CD4-positive, alpha-beta T cell treated with Interferon alpha-2 for 1 hour (primary cell): ENCODE measurements at regions not wholly inside any gene's neighbourhood (a gene's known extent, or its start where the extent isn't known, plus 50 kb on each side); places are given as distances from the start of the nearest gene placed in this dataset.
"Not testable (repeated sequence)": the region's sequence is repeated elsewhere in the genome, so short reads cannot be mapped to it uniquely, and the experiment has no call there.

Source experiments
- DNase-seq, 2 donors: peaks; one replicate each; pipeline ENCODE4 v3.0.0-alpha.2; 2020 to 2022

GRCh38 chr1:200496937-200497336 lies 87.1 kb upstream of the ZNF281 start:
- no peak for DNase-seq

- DNase-seq: no peak
Measured at GRCh38 chr1:200495901-200496300, 86.1 kb upstream of the ZNF281 start.

- no peak for DNase-seq
Measured at GRCh38 chr1:200493344-200493743, 83.5 kb upstream of the ZNF281 start.

- no peak for DNase-seq
Measured at GRCh38 chr1:200491103-200491502, 81.3 kb upstream of the ZNF281 start.

- DNase-seq: no peak
Measured at GRCh38 chr1:200490183-200490582, 80.3 kb upstream of the ZNF281 start.

GRCh38 chr1:200488375-200489165 lies 78.7 kb upstream of the ZNF281 start:
- DNase-seq: peak; percentile 31 to 62

GRCh38 chr1:200487650-200488049 lies 77.8 kb upstream of the ZNF281 start:
- DNase-seq: no peak

- DNase-seq: no peak
Measured at GRCh38 chr1:200486634-200487033, 76.8 kb upstream of the ZNF281 start.

GRCh38 chr1:200484438-200484946 lies 74.7 kb upstream of the ZNF281 start:
- DNase-seq: not testable (repeated sequence)

GRCh38 chr1:200483491-200484143 lies 73.8 kb upstream of the ZNF281 start:
- peak in 1 of 2 donors; percentile 20 for DNase-seq

GRCh38 chr1:200480964-200481363 lies 71.1 kb upstream of the ZNF281 start:
- no peak for DNase-seq

GRCh38 chr1:200479816-200480215 lies 70.0 kb upstream of the ZNF281 start:
- no peak for DNase-seq

- no peak for DNase-seq
Measured at GRCh38 chr1:200478945-200479558, 69.2 kb upstream of the ZNF281 start.

- no peak for DNase-seq
Measured at GRCh38 chr1:200478239-200478623, 68.4 kb upstream of the ZNF281 start.

GRCh38 chr1:200474633-200475032 lies 64.8 kb upstream of the ZNF281 start:
- no peak for DNase-seq

- peak in 1 of 2 donors; percentile 36 for DNase-seq
Measured at GRCh38 chr1:200473698-200474371, 64.0 kb upstream of the ZNF281 start.

- no peak for DNase-seq
Measured at GRCh38 chr1:200471739-200472138, 61.9 kb upstream of the ZNF281 start.

GRCh38 chr1:200468264-200469001 lies 58.6 kb upstream of the ZNF281 start:
- no peak for DNase-seq

GRCh38 chr1:200464784-200465400 lies 55.1 kb upstream of the ZNF281 start:
- DNase-seq: no peak
